WTC11 (cell line): ENCODE measurements at regions not wholly inside any gene's neighbourhood (a gene's known extent, or its start where the extent isn't known, plus 50 kb on each side); places are given as distances from the start of the nearest gene placed in this dataset.

Experiments used
- ATF2 ChIP-seq: sonication (generic); formaldehyde crosslinking; IDR thresholded peaks from 2 replicates; pipeline ENCODE4 v1.8.1; 2022; ENCODE audit warnings: low read depth, missing genetic modification reagents, borderline replicate concordance
- CREB1 ChIP-seq: sonication (generic); formaldehyde crosslinking; IDR thresholded peaks from 2 replicates; pipeline ENCODE4 v1.8.0; 2023; ENCODE audit warnings: mild to moderate bottlenecking, missing genetic modification reagents
- CTCF ChIP-seq: fragments of 200-600 bp; IDR thresholded peaks from 2 replicates; pipeline ENCODE4 v1.8.0; 2022; ENCODE audit warnings: antibody characterized with exemption
- ELF4 ChIP-seq: sonication (generic); formaldehyde crosslinking; IDR thresholded peaks from 2 replicates; pipeline ENCODE4 v1.8.1; 2022; ENCODE audit warnings: low read depth, mild to moderate bottlenecking, moderate library complexity, missing genetic modification reagents
- JAZF1 ChIP-seq: fragments of 250-450 bp; sonication (Bioruptor Pico); IDR thresholded peaks from 2 replicates; pipeline ENCODE4 v1.9.0; 2021; ENCODE audit warnings: moderate library complexity, mild to moderate bottlenecking, inconsistent platforms
- SMAD3 ChIP-seq: sonication (generic); formaldehyde crosslinking; IDR thresholded peaks from 2 replicates; pipeline ENCODE4 v1.8.0; 2022; ENCODE audit warnings: missing genetic modification reagents, mild to moderate bottlenecking, borderline replicate concordance
- STAT6 ChIP-seq: sonication (generic); formaldehyde crosslinking; conservative IDR thresholded peaks from 2 replicates; pipeline ENCODE4 v1.8.1; 2023; ENCODE audit warnings: mild to moderate bottlenecking, low read depth, missing genetic modification reagents, moderate library complexity
- TEAD4 ChIP-seq: sonication (generic); formaldehyde crosslinking; IDR thresholded peaks from 2 replicates; pipeline ENCODE4 v1.8.0; 2022; ENCODE audit warnings: mild to moderate bottlenecking, missing genetic modification reagents
- TP53 ChIP-seq: sonication (generic); formaldehyde crosslinking; IDR thresholded peaks from 2 replicates; pipeline ENCODE4 v1.8.1; 2023; ENCODE audit warnings: mild to moderate bottlenecking, missing genetic modification reagents
- USF1 ChIP-seq: sonication (generic); formaldehyde crosslinking; IDR thresholded peaks from 2 replicates; pipeline ENCODE4 v1.8.0; 2022; ENCODE audit warnings: mild to moderate bottlenecking, missing genetic modification reagents

GRCh38 chr7:25321424-25321823 lies 93.1 kb upstream of the NPVF start:
- TF ChIP-seq CTCF, result no peak
- no peak for TF ChIP-seq SMAD3 (CRISPR knock-in tag)
- no peak for TF ChIP-seq JAZF1 (CRISPR knock-in tag)
- no peak for TF ChIP-seq ATF2
- TF ChIP-seq ELF4 (CRISPR knock-in tag), result no peak
- no peak for TF ChIP-seq CREB1 (CRISPR knock-in tag)
- no peak for TF ChIP-seq TEAD4 (CRISPR knock-in tag)
- no peak for TF ChIP-seq TP53
- no peak for TF ChIP-seq STAT6 (CRISPR knock-in tag)
- no peak for TF ChIP-seq USF1 (CRISPR knock-in tag)
